NCI-H1417 (cell line): ENCODE measurements at regions not wholly inside any gene's neighbourhood (a gene's known extent, or its start where the extent isn't known, plus 50 kb on each side); places are given as distances from the start of the nearest gene placed in this dataset.
"Not testable (repeated sequence)": the region's sequence is repeated elsewhere in the genome, so short reads cannot be mapped to it uniquely, and the experiment has no call there.

Experiments used
- DNase-seq, 3 experiments: peaks; one replicate each; lab custom pipeline; 2025; lab: John Stamatoyannopoulos, UW

DNA sequence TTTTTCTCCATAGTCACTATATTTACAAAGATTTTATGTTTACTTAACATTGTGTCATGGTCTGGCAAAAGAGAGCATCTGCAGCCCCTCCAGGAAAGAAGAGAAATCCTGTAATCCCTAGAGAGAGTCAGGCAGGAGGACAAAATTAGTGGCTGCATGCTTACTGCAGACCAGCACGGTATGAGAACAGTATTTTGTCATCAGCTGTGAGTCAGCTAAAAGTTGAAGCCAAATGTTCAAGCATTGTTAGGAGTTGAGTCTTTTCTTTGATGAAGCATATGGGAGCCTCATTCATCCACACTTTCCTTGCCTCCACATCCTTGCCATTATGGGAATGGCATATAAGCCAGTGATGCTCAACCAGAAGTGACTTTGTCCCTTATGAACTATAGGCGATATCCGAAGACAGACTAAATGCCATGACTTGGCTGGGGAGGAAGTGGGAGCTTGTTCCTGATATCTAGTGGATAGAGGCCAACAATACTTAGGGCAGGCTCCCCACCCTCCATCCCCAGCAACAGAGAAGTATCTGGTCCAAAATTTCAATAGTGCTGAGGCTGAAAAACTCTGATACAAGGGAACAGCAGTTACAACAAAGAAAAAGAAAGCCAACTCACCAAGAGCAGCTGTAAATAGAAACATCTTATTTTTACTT lies 112.0 kb upstream of the OR5AK2 start:
- no peak for DNase-seq

DNA sequence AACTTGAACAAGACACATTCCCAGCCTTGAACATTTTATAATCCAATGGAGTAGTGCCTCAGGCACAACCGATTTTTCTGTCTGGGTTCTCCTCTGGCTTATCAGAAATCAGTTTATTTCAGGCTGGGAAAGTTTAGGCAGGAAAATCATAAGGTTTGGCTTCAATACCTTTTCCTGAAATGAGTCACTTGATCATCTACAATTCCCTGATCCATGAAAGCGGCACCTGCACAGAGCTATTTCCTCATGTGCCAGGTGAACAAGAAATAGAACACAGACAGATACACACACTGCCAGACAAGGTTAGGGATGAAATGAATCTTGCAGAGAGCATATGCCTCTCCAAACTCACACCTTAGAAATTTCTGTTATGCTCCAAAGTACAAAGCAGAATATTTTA lies 106.7 kb upstream of the OR9G4 start:
- no peak for DNase-seq

DNA sequence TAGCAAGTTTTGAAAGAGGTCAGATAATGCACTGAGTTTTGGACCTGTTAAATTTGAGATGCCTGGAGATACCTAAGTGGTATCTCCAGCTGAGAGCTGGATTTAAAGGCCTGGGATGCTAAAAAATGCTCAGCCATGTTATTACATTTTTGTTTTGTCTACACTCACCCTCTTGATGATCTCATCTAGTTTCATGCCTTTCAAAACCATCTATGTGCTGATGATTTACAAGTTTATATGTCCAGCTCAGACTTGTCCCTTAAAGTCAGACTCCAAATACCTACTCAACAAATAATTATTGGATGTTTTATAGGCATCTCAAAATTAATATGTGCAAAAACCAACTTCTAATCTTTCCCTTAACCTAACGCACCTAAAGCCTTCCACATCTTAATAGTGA lies 103.6 kb upstream of the OR9G4 start:
- DNase-seq = no peak

DNA sequence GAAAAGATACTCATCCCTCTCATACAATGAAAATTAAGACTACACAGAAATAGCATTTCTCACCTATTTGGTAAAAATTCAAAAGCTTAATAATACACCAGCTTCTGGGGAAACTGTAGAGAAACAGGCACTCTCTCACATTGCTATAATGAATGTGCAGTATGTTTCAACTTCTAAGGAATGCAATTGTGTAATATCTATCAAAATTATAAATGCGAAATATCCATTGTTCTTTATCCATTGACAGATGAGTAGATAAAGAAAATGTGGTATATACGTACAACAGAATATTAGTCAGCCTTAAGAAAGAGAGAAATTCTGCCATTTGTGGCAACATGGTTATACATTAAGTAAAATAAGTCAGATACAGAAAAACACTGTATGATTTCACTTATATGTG lies 101.4 kb upstream of the OR9G4 start:
- no peak for DNase-seq

DNA sequence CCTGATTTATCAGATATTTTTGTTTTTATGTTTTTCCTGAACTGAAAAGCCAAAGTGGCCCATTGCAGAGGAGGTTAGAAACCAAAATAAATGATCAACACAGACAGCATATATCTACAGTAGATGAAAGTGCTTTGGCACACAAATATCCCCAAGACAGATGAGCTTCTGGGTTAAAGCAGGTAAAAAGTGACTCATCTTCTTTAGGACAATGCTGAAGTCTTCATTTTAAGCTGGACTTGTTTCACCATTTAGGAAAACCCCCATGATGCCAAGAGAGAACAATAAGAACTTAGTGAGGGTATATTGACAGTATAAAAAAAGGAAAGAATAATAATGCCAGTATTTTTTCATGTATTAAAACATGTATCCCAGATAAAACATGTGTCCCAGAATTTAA lies 100.8 kb upstream of the OR9G4 start:
- DNase-seq = no peak

DNA sequence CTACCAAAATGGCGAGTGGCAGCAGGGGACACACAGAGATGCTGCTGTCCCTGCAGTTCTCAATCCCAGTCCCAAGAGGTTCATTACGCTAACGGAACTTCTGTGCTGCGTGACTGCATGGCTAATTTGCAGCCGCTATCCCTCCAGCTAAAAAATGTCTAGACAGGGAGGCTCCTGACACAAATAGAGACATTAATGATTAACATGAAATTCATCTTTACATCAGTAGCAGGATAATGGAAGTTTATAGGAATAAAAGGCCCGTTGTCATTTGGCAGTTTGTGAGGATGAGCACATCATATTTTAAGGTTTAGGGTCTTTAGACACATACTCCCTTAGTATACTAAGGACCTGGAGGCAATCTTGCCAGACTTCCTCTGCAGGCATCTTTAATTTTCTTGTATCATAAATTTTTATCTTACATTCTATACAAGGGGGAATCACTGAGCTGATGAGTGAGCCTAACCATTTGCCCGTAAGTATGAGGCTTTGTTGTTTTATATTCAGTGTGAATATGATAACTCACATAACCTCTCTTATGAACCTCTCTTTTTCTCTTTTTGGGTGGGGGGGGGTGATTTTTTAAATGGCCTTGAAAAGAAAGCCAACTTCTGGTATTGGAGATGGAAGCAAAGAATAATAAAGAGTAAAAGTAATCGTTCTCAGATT lies 99.8 kb upstream of the OR9G4 start:
- DNase-seq = no peak

DNA sequence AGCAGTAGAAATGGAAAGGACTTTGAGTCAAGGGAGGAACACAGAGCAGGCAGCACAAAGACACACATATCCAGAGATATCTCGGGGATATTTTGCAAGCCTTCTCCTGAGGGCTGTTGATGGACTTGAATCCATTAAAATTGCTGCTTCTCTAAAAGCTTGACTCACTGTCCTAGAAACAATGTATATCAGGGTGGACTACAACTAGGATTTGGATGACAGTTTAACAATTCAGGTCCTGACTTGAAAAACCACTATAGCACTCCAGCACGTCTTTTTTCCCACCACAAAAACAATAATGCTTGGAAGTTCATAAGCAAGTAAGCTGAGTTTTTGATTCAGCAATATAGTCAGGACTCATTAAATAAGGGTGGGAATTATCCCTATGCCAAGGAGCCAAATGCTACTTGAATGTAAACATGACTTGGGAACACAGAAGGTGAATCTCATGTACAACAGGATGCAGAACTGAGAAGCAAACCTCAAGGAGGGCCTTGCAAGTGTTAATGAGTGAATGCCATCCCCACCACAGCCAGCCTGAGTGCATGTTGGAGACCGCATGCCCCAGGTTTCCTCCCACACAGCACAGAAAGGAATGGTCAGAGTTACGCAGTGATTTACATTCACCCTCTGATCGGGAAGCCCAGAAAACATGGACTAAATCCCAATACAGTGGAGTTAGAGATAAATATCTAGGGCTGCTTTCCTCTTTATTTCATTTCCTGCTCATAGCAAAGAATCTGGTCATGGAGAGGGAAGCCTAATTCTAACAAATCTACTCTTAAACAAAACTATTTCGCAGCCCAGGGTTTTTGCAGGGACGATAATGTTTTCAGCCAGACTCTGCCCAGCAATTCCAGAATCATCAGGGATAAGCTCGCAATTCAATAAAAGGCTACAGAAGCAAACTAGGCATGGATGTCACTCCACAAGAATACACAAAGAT lies 98.4 kb upstream of the OR9G4 start:
- no peak for DNase-seq

DNA sequence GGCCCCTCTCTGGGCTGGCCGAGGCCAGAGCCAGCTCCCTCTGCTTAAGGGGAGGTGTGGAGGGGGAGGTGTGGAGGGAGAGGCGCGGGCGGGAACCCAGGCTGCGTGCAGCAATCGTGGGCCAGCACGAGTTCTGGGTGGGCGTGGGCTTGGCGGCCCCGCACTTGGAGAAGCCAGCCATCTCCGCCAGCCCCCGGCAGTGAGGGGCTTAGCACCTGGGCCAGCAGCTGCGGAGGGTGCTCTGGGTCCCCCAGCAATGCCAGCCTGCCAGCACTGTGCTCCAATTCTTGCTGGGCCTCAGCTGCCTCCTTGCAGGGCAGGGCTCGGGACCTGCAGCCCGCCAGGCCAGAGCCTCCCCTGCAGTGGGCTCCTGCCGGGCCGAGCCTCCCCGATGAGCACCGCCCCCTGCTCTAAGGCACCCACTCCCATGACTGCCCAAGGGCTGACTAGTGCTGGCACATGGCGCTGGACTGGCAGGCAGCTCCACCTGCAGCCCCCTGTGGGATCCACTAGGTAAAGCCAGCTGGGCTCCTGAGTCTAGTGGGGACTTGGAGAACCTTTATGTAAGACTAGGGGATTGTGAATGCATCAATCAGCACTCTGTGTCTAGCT lies 96.7 kb upstream of the OR9G4 start:
- no peak for DNase-seq

DNA sequence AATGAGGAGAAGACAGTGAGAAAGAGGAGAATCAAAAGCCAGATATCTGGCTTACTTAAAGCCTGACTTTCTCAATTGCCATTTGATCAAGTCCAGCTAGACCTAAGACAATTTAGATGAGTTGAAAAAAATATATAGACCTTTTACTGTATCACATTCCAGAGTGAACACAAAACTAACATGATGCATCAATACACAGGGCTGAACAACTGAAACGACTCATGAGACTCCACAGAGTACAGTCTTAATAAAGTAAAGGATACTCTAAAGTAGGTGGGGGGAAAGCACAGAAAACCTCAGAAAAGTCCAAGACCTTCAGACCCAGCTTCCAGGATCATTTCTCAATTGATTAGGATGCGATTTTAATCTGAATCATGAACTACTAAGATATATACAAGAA lies 95.3 kb upstream of the OR9G4 start:
- no peak for DNase-seq

DNA sequence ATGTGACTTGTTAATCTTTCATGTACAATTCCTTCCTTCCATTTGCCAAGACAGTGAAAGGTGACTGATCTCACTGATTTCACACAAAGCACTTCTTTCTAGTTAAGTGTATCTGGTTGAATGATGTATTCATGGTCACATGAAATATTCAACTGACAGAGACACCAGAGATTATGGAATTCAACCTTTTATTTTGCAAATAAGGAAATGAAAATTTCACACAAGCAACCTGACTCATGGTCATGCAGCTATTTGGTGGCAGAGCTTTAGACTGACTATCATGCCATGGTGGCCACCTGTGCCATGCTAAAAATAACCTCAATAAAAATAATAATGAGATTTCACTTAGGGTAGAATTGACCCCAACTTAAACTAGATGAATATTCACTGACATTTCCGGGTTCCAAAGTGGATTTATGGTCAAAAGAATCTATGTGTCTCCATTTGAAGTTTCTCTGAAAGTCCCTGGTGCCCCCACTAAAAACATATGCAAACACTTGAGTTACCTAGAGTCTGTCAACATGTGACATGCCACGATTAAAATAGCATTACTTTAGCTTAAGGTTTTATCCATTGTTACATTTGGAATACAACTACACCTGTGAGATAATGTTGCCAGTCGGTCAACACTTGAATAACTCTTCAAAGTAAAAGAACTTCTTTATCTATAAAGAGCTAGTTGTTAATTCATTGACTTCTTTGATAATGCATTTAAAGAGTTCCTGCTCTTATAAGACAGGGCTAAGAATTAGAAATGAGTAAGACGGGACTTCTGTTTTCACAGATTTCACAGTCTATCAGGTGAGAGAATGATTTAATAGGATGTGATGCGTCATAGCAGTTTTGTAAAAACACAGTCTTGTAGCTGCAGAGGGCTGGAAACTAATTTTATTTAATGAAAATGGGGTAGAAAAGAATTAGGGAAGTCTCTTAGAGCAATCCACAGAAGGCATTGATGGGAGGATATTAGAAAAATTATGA lies 94.6 kb upstream of the OR9G4 start:
- DNase-seq = no peak

DNA sequence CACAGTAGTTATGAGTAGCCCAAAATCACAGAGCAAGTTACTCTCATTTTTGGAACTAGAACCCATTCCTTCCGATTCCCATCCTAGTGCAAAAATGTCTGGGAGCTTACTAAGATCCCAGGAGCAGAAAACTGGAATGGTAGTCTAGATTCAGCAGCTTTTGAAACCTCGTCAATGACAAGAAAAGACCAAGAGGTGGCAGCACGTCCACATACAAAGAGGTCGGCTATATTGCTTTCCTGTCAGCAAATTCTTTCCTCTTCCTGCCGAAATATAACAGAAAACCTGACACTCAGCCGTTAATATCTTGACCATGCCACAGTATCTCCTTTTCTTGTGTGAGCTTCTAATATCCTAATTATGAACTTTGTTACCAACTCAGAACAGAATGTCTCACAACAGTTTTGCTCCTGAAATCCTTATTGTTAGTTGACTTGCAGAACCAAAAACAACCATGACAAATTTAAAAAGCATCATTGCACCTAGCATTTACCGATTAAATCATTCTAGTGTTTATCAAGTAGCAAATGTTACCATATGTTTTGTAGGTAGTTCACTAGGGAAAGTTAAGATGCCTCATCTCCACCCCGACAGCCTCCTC lies 92.8 kb upstream of the OR9G4 start:
- DNase-seq = peak; percentile 25 to 74 (median 27)

DNA sequence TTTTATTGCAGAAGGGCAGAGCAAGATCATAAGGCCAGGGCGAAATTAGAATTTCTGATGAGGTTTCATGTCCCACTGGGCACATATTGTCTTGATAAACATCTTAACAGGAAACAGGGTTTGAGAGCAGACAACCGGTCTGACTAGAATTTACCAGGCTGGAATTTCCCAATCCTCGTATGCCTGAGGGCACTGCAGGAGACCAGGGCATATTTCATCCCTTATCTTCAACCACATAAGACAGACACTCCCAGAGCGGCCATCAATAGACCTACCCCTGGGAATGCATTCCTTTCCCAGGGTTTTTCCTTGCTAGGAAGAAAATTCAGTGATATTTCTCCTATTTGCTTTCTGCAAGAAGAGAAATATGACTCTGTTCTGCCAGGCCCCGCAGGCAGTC lies 78.9 kb upstream of the OR9G4 start:
- DNase-seq = not testable (repeated sequence)

DNA sequence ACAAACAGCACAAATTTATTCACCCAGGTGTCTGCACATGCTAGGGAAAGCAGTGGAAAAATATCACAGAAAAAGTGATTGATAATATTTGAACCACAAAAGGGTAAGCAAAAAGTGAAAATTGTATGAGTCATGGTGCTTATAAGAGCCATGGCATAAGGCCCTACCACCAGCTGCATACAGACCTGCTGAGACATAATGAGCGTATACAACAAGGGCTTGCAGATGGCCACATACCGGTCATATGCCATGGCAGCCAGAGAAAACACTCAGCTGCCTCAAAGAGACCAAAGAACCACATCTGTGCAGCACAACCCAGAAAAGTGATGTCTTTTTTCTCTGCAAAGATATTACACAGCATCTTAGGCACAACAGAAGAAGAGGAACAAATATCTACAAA lies 71.4 kb upstream of the OR9G4 start:
- no peak for DNase-seq

DNA sequence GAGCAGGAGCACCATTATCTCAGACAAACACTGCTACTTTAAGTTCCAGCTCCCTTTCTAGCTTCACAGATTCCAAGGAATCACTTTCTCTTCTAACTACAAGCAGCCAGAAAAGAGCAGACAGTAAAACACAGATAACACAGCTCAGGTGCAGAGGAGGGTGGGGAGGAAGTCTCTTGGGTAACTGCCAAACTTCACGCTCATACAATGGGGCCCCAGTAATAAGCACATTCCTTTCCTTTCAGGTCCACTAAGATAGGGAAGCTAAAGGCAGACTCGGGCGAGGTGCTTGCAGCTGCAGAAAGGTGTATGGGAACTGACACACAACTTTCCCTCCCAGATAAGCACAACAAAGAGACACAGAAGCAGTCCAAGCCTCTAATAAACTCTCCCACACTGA lies 69.2 kb upstream of the OR9G4 start:
- DNase-seq = no peak

DNA sequence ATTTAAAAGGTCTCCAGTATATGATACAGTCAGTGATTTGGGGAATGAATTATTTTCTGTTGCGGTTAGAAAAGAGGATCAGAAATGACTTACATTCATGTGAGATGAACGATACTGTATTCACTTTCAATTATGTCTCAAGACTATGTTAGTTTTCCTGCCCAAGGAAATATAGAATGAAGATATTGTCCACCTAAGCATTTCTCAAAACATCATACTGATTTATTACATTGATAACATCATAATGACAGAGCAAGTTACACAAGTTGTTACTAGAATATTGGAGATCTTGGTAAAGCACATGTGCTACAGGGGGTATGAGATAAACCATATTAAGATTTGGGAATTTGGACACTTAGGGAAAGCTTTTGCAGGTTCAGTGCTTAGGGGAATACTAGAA lies 67.8 kb upstream of the OR9G4 start:
- DNase-seq = no peak

DNA sequence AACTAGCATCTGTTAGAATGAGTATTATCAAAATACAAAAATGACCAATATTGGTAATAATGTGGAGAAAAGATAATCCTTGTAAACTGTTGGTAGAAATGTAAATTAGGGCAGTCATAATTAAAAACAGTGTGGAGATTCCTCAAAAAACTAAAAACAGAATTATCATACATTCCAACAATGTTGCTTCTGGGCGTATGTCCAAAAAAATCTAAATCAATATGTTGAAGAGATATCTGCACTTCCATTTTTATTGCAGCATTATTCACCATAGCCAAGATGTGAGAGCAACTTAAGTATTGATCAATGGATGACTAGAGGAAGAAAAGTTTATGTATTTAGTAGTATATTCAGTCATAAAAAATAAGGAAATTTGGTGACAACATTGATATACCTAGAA lies 59.8 kb upstream of the OR9G4 start:
- no peak for DNase-seq

DNA sequence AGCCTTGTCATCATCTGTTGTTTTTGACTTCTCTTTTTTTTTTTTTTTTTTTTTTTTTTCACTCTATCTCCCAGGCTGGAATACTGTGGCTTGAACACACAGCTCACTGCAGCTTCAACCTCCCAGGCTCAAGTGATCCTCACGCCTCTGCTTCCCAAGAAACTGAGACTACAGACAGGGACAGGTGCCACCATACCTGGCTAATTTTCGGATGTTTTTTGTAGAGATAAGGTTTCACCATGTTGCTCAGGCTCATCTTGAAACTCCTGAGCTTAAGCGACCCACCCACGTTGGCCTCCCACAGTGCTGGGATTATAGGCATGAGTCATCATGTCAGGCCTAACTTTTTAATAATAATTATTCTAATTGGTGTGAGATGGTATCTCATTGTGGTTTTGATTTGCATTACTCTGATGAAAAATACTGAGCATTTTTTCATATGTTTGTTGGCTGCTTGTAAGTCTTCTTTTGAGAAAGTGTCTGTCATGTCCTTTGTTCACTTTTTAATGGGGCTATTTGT lies 51.3 kb upstream of the OR9G4 start:
- DNase-seq = no peak
